ENCODE measurements at regions not wholly inside any gene's neighbourhood (a gene's known extent, or its start where the extent isn't known, plus 50 kb on each side); places are given as distances from the start of the nearest gene placed in this dataset.

- CTCF ChIA-PET: interaction anchor here (0.7 kb wide), 1 partner anchor 439 kb away, joined by 3 read pairs; no protein-coding TSS in a partner anchor
These were observed 243.5 kb upstream of the FBXL7 start for GRCh38 chr5:15256485-15256884.

GRCh38 chr5:15255576-15255975 is 244.4 kb upstream of the FBXL7 start:
- DNase-seq (ENCODE audit: low spot score): no peak
- POLR2A ChIA-PET (ENCODE audit: low non-redundant PET): no interaction called here
- no peak overlapping the region for H3K27ac ChIP-seq
- CTCF ChIA-PET: no interaction called here
- TF ChIP-seq CTCF (conservative IDR thresholded peaks at IDR 0.05; ENCODE audit: low read depth): no peak

More at GRCh38 chr5:15256485-15256884, 243.5 kb upstream of the FBXL7 start:
- no peak overlapping the region for H3K27ac ChIP-seq
- TF ChIP-seq CTCF (conservative IDR thresholded peaks at IDR 0.05; ENCODE audit: low read depth): no peak
- DNase-seq (ENCODE audit: low spot score): no peak
- POLR2A ChIA-PET (ENCODE audit: low non-redundant PET): no interaction called here

GRCh38 chr5:15254607-15255006 is 245.4 kb upstream of the FBXL7 start:
- ChIA-PET CTCF (interaction anchor here (0.7 kb wide), 2 partner anchors 807 to 1546 kb away, joined by 4 to 5 read pairs; no protein-coding TSS in a partner anchor), POLR2A (ENCODE audit: low non-redundant PET) (no interaction called here)
- no peak overlapping the region for H3K27ac ChIP-seq
- no peak for DNase-seq (ENCODE audit: low spot score)
- no peak for TF ChIP-seq CTCF (conservative IDR thresholded peaks at IDR 0.05; ENCODE audit: low read depth)

GRCh38 chr5:15252331-15252730 is 247.6 kb upstream of the FBXL7 start:
- TF ChIP-seq CTCF (conservative IDR thresholded peaks at IDR 0.05; ENCODE audit: low read depth): no peak
- no peak overlapping the region for H3K27ac ChIP-seq
- DNase-seq (ENCODE audit: low spot score): no peak
- ChIA-PET CTCF (no interaction called here), POLR2A (ENCODE audit: low non-redundant PET) (no interaction called here)

GRCh38 chr5:15249152-15249551 is 250.8 kb upstream of the FBXL7 start:
- ChIA-PET CTCF (no interaction called here), POLR2A (ENCODE audit: low non-redundant PET) (no interaction called here)
- DNase-seq (ENCODE audit: low spot score): peak; percentile 52
- no peak for TF ChIP-seq CTCF (conservative IDR thresholded peaks at IDR 0.05; ENCODE audit: low read depth)
- H3K27ac ChIP-seq: no peak overlapping the region

GRCh38 chr5:15248731-15249130 is 251.2 kb upstream of the FBXL7 start:
- no peak overlapping the region for H3K27ac ChIP-seq

More at GRCh38 chr5:15248731-15249130, 251.2 kb upstream of the FBXL7 start:
- CTCF ChIA-PET: no interaction called here
- POLR2A ChIA-PET (ENCODE audit: low non-redundant PET): no interaction called here
- no peak for TF ChIP-seq CTCF (conservative IDR thresholded peaks at IDR 0.05; ENCODE audit: low read depth)
- DNase-seq (ENCODE audit: low spot score): no peak

Data from RWPE1 (cell line).